Esophagus (tissue), 2 donors: ENCODE measurements at regions not wholly inside any gene's neighbourhood (a gene's known extent, or its start where the extent isn't known, plus 50 kb on each side); places are given as distances from the start of the nearest gene placed in this dataset.
"Not testable (repeated sequence)": the region's sequence is repeated elsewhere in the genome, so short reads cannot be mapped to it uniquely, and the experiment has no call there.

Experiments
- H3K27ac ChIP-seq, 2 donors: one replicate each; pipeline ENCODE4 v1.5.1; 2013; ENCODE audit warnings: low read depth in 2 of 2, mild to moderate bottlenecking in 2 of 2, inconsistent platforms in 1 of 2, low read length in 1 of 2, moderate library complexity in 1 of 2
- H3K27me3 ChIP-seq, 2 donors: one replicate each; pipeline ENCODE4 v1.6.1; 2013; ENCODE audit warnings: low read length in 2 of 2, control low read depth in 1 of 2, mild to moderate bottlenecking in 1 of 2; ENCODE audit not compliant: insufficient read depth in 2 of 2, control insufficient read depth in 1 of 2
- H3K36me3 ChIP-seq, 2 donors: one replicate each; pipeline ENCODE4 v1.6.1; 2013; ENCODE audit warnings: low read length in 1 of 2; ENCODE audit not compliant: control insufficient read depth in 2 of 2, insufficient read depth in 2 of 2
- H3K4me1 ChIP-seq, 2 donors: one replicate each; pipeline ENCODE4 v1.6.1; 2013; ENCODE audit warnings: low read length in 1 of 2; ENCODE audit not compliant: control insufficient read depth in 2 of 2, insufficient read depth in 2 of 2
- H3K4me3 ChIP-seq, 2 donors: one replicate each; pipeline ENCODE4 v1.5.1; 2013; ENCODE audit warnings: low read length in 2 of 2, mild to moderate bottlenecking in 2 of 2, low read depth in 1 of 2, moderate library complexity in 1 of 2
- H3K9me3 ChIP-seq, 2 donors: one replicate each; pipeline ENCODE4 v1.6.1; 2013; ENCODE audit warnings: mild to moderate bottlenecking in 2 of 2, low read depth in 1 of 2, low read length in 1 of 2, moderate library complexity in 1 of 2; ENCODE audit not compliant: control insufficient read depth in 2 of 2, insufficient read depth in 1 of 2
- WGBS, 2 donors: extraction: QIAGEN DNeasy Blood & Tissue Kit; methylation state at CpG; one replicate each; pipeline ENCODE4 v1.1.7; 2013; 5-methylcytosine and 5-hydroxymethylcytosine counted together
- donor health status: healthy with polysubstance abuse.
- donor health status: Bipolar disorder and iron deficiency.

DNA sequence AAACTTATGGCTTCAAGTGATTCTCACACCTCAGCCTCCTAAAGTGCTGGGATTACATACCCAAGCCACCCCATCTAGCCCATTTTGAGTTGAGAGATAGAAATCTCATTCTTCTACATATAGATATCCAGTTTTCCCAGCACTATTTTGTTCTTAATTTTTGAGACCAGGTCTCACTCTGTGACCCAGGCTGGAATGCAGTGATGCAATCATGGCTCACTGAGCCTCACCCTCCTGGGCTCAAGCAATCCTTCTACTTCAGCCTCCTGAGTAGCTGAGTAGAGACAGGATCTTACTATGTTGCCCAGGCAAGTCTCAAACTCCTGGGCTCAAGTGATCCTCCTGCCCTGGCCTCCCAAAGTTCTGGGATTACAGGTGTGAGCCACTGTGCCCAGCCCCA lies 60.9 kb upstream of the CTNNA1 start:
- Histone ChIP-seq H3K4me3 (no peak overlapping the region), H3K36me3 (no peaks in the 10 kb centered on the region), H3K4me1 (no peaks in the 10 kb centered on the region), H3K9me3 (no peaks in the 10 kb centered on the region), H3K27ac (no peak overlapping the region), H3K27me3 (no peaks in the 10 kb centered on the region)

DNA sequence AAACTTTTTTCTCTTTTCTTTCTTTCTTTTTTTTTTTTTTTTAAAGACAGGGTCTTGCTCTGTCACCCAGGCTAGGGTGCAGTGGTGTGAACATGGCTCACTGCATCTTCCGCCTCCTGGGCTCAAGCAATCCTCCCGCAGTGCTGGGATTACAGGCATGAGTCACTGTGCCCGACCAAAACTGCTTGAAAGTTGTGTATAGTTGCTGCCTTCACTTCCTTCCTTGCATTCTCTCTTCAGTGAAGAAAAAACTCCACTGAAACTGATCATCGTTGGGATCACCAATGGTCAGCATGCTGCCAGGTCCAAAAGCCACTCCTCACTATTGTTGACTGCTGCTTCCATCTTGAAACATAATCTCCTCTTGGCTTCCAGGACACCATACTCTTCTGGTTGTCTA lies 66.6 kb upstream of the CTNNA1 start:
- H3K4me3 ChIP-seq = no peak overlapping the region
- H3K27ac ChIP-seq = peak overlapping the region in 1 of 2 donors; percentile 46
- 37 to 64% methylated on average over 4 of the region's 4 CpGs for WGBS, 2 donors
- H3K9me3 ChIP-seq = no peaks in the 10 kb centered on the region
- H3K36me3 ChIP-seq = no peaks in the 10 kb centered on the region
- no peaks in the 10 kb centered on the region for H3K27me3 ChIP-seq
- H3K4me1 ChIP-seq = no peaks in the 10 kb centered on the region

DNA sequence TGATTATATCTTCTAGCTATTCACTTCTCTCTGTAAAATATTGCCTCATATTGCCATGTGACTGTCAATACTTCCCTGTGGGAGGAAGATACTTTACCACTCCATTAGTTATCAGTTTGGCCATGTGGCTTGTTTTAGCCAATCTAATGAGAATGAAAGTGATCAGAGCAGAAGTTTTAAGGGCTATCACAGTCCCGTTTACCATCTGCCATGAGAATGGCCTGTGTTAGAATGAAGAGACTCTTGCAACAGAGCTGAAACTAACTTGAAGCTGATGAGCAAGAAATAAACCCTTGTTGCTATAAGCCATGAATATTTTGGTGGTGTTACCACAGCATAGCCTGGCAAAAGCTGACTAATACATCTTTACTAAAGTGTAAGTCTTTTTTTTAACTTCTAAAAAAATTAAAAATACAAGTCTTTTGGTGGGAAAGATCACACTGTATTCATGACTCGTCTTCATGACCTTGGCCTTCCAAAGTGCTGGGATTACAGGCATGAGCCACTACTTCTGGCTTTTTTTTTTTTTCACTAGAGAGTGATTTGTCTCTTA lies 68.0 kb upstream of the CTNNA1 start:
- Histone ChIP-seq H3K4me1 (no peaks in the 10 kb centered on the region), H3K36me3 (no peaks in the 10 kb centered on the region), H3K9me3 (no peaks in the 10 kb centered on the region), H3K27ac (no peak overlapping the region), H3K4me3 (no peak overlapping the region), H3K27me3 (no peaks in the 10 kb centered on the region)
- 53 to 54% methylated on average over 2 of the region's 2 CpGs for WGBS, 2 donors

DNA sequence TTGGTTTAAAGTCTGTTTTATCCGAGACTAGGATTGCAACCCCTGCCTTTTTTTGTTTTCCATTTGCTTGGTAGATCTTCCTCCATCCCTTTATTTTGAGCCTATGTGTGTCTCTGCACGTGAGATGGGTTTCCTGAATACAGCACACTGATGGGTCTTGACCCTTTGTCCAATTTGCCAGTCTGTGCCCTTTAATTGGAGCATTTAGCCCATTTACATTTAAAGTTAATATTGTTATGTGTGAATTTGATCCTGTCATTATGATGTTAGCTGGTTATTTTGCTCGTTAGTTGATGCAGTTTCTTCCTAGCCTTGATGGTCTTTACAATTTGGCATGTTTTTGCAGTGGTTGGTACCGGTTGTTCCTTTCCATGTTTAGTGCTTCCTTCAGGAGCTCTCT lies 70.8 kb upstream of the CTNNA1 start:
- not testable (repeated sequence) for H3K4me1 ChIP-seq, H3K4me3 ChIP-seq, H3K9me3 ChIP-seq, H3K27me3 ChIP-seq, H3K27ac ChIP-seq, H3K36me3 ChIP-seq
- 80 to 89% methylated on average over 2 of the region's 4 CpGs for WGBS, 2 donors

GRCh38 chr5:138678826-138679225 lies 74.4 kb upstream of the CTNNA1 start:
- WGBS, 2 donors = 90 to 96% methylated on average over 2 of the region's 3 CpGs

GRCh38 chr5:138677782-138678181 lies 75.4 kb upstream of the CTNNA1 start:
- 78 to 82% methylated on average over 3 of the region's 3 CpGs for WGBS, 2 donors
- Histone ChIP-seq H3K27ac (no peak overlapping the region), H3K36me3 (no peaks in the 10 kb centered on the region), H3K4me3 (no peak overlapping the region), H3K4me1 (no peaks in the 10 kb centered on the region), H3K9me3 (no peaks in the 10 kb centered on the region), H3K27me3 (no peaks in the 10 kb centered on the region)

More at GRCh38 chr5:138678826-138679225, 74.4 kb upstream of the CTNNA1 start:
- not testable (repeated sequence) for H3K4me1 ChIP-seq, H3K27ac ChIP-seq, H3K9me3 ChIP-seq, H3K4me3 ChIP-seq, H3K36me3 ChIP-seq, H3K27me3 ChIP-seq

GRCh38 chr5:138676556-138677193 lies 76.5 kb upstream of the CTNNA1 start:
- H3K27me3 ChIP-seq = no peaks in the 10 kb centered on the region
- no peak overlapping the region for H3K27ac ChIP-seq
- H3K36me3 ChIP-seq = no peaks in the 10 kb centered on the region
- 56 to 59% methylated on average over 4 of the region's 4 CpGs for WGBS, 2 donors
- no peak overlapping the region for H3K4me3 ChIP-seq
- H3K9me3 ChIP-seq = no peaks in the 10 kb centered on the region
- H3K4me1 ChIP-seq = no peaks in the 10 kb centered on the region

DNA sequence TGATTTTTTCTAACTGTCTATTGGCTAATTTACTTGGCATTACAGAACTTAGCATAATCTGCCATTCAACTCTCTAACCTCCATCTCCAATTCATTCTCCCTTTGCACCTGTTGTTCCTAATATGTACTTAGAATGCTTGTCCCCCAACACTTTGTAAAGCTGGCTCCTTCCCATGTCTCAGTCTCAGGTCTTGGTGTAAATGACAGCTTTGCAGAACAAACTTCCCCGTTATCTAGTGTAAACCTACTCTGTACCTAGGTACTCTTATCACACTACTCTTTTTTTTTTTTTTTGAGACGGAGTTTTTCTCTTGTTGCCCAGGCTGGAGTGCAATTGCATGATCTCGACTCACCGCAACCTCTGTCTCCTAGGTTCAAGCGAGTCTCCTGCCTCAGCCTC lies 77.2 kb upstream of the CTNNA1 start:
- H3K4me1 ChIP-seq = no peaks in the 10 kb centered on the region
- no peak overlapping the region for H3K4me3 ChIP-seq
- WGBS, 2 donors = 73 to 91% methylated on average over 5 of the region's 5 CpGs
- no peaks in the 10 kb centered on the region for H3K9me3 ChIP-seq
- no peak overlapping the region for H3K27ac ChIP-seq
- no peaks in the 10 kb centered on the region for H3K27me3 ChIP-seq
- no peaks in the 10 kb centered on the region for H3K36me3 ChIP-seq

DNA sequence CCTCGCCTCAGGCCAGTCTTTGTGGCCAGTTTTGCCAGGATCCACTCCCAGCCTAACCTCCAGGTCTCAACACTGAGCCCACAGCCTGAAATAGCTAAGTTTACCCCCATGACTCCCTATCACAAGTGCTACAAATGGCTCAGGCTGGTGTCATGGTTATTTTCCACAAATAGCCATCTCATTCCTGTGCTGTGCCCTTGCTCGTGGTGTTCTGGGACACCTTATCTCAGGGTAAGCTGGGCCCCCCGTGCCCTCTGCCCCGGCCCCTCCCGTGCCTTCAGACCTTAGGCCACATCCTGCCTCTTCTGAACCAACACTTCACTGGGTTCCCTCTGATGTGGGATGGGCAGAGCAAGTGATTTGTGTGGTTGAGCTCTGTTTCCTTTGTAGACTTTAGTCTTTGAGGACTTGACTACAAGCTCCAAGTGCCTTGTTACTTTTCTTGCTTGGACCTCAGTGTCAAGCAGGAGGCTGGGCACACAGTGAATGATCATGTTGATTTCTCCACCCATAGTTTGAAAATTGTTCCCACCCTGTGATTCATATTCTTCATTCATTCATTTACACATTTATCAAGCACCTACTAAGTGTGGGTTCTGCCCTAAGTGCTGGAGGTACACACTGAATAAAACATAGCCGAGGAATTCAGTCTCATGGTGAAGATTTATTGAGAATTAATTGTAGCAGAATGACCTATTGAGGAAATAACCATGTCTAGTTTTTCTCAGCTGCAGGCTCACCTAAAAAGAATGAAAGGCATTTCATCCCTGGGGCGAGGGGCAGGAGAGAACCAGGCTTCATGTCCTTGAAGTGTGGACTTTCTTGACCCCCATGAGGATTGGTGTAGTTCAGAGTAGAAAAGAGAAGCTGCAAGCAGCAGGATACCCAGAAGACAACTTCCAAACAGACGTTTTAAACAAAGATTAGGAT lies 84.5 kb upstream of the CTNNA1 start:
- no peak overlapping the region for H3K27ac ChIP-seq
- H3K27me3 ChIP-seq = no peaks in the 10 kb centered on the region
- H3K36me3 ChIP-seq = no peaks in the 10 kb centered on the region
- H3K4me1 ChIP-seq = peaks cover under 1 to 3% of the 10 kb centered on the region in 2 donors
- no peak overlapping the region for H3K4me3 ChIP-seq
- H3K9me3 ChIP-seq = peaks cover 0 to 2% of the 10 kb centered on the region in 2 donors
- 72 to 74% methylated on average over 8 of the region's 8 CpGs for WGBS, 2 donors
